Parathyroid adenoma (tissue), 2 donors: ENCODE measurements at regions not wholly inside any gene's neighbourhood (a gene's known extent, or its start where the extent isn't known, plus 50 kb on each side); places are given as distances from the start of the nearest gene placed in this dataset.

ENCODE experiments used
- H2AFZ ChIP-seq: fragments of 300-600 bp; sonication (generic); one replicate; pipeline ENCODE4 v1.7.0; 2017; ENCODE audit warnings: antibody characterized with exemption, mild to moderate bottlenecking
- H3K27ac ChIP-seq: fragments of 300-600 bp; sonication (generic); one replicate; pipeline ENCODE4 v1.7.0; 2017
- H3K27me3 ChIP-seq: fragments of 300-600 bp; sonication (generic); one replicate; pipeline ENCODE4 v1.7.0; 2017; ENCODE audit warnings: low read length; ENCODE audit not compliant: control insufficient read depth, insufficient read depth
- H3K36me3 ChIP-seq: fragments of 300-600 bp; sonication (generic); one replicate; pipeline ENCODE4 v1.7.0; 2017; ENCODE audit warnings: low read length; ENCODE audit not compliant: control insufficient read depth, insufficient read depth
- H3K4me1 ChIP-seq: fragments of 300-600 bp; sonication (generic); one replicate; pipeline ENCODE4 v1.7.0; 2017; ENCODE audit warnings: control low read depth
- H3K4me2 ChIP-seq: fragments of 300-600 bp; sonication (generic); one replicate; pipeline ENCODE4 v1.7.0; 2017; ENCODE audit warnings: low read length
- H3K4me3 ChIP-seq: fragments of 300-600 bp; sonication (generic); one replicate; pipeline ENCODE4 v1.7.0; 2017; ENCODE audit warnings: low read depth, low read length
- H3K79me2 ChIP-seq: fragments of 300-600 bp; sonication (generic); one replicate; pipeline ENCODE4 v1.7.0; 2017; ENCODE audit warnings: control low read depth
- H3K9ac ChIP-seq: fragments of 300-600 bp; sonication (generic); one replicate; pipeline ENCODE4 v1.7.0; 2017; ENCODE audit warnings: mild to moderate bottlenecking
- H3K9me3 ChIP-seq: fragments of 300-600 bp; sonication (generic); one replicate; pipeline ENCODE4 v1.7.0; 2017; ENCODE audit warnings: low read length; ENCODE audit not compliant: control insufficient read depth
- CTCF ChIP-seq: fragments of 300-600 bp; sonication (generic); IDR thresholded peaks from one replicate; pipeline ENCODE4 v1.7.0; 2017; ENCODE audit warnings: antibody characterized with exemption, mild to moderate bottlenecking
- donor health status: primary hyperparathyroidism.

DNA sequence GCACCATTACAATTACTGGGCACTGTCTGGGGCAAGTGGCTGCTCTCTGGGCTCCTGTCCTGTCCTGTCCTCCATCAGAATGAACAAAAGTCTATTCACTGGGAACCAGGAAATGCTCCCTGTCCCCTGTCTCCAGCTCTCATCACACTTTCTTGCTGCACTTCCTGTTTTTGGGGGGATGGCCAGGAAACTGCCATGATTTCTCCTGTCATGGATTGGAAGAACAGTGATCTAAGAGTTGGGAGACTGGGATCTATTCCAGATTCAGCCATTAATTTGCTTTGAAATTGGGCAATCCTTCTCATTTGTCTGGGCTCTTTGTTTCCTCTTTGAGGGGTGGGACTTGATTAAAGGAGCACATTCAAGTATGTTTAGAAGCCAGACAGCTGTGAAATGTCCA, 61.4 kb upstream of the KIRREL3 start:
- Histone ChIP-seq H3K4me3 (no peak overlapping the region), H3K4me2 (no peak overlapping the region), H3K9ac (no peak overlapping the region), H2AFZ (no peak overlapping the region), H3K4me1 (no peaks in the 10 kb centered on the region), H3K9me3 (no peaks in the 10 kb centered on the region), H3K79me2 (no peaks in the 10 kb centered on the region), H3K27me3 (no peaks in the 10 kb centered on the region), H3K27ac (no peak overlapping the region), H3K36me3 (no peaks in the 10 kb centered on the region)
- no peak for TF ChIP-seq CTCF

DNA sequence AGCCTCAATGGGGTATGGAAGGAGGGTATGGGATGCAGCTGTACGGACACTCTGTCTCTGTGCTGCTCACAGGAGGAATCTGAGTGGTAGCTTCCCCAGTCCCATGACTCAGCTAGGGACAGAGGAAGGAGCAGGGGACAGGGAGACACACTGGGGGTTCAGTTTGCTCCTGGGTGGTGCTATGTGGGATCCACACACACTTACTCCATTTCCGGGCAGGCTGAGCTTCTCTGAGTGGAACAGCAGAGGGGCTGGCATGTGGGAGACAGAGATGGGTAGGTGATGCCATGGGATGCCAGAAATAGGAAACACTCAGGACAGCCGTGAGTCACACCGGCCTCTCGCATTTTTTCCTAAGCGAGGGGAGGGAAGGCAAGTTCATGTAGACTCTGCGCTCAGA, 59.2 kb upstream of the KIRREL3 start:
- Histone ChIP-seq H3K4me1 (no peaks in the 10 kb centered on the region), H3K79me2 (no peaks in the 10 kb centered on the region), H3K4me3 (no peak overlapping the region), H3K9ac (no peak overlapping the region), H3K27ac (no peak overlapping the region), H2AFZ (no peak overlapping the region), H3K36me3 (no peaks in the 10 kb centered on the region), H3K4me2 (no peak overlapping the region), H3K27me3 (no peaks in the 10 kb centered on the region), H3K9me3 (no peaks in the 10 kb centered on the region)
- no peak for TF ChIP-seq CTCF

DNA sequence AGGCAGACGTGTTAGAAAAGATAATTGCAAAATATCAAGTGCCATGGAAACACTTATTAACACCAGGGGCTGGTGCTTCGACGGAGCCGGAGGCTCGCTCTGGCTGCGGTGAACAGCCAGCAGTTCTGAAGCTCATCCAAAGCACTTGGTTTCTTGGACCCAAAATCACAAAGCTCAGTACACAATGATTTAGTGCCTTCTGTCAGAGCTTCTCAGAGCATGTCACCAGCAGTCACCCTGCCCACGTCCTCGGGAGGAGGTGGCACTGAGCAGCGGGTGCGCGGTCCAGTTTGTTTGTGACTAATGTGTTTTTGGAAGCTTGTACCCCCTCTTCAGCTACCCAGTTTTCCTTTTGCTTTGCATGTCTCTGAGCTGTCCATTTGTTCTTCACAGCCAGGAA, 58.7 kb upstream of the KIRREL3 start:
- Histone ChIP-seq H3K9ac (no peak overlapping the region), H3K27ac (no peak overlapping the region), H3K4me2 (no peak overlapping the region), H2AFZ (no peak overlapping the region), H3K79me2 (no peaks in the 10 kb centered on the region), H3K4me3 (no peak overlapping the region), H3K9me3 (no peaks in the 10 kb centered on the region), H3K36me3 (no peaks in the 10 kb centered on the region), H3K27me3 (no peaks in the 10 kb centered on the region), H3K4me1 (no peaks in the 10 kb centered on the region)
- TF ChIP-seq CTCF: no peak

DNA sequence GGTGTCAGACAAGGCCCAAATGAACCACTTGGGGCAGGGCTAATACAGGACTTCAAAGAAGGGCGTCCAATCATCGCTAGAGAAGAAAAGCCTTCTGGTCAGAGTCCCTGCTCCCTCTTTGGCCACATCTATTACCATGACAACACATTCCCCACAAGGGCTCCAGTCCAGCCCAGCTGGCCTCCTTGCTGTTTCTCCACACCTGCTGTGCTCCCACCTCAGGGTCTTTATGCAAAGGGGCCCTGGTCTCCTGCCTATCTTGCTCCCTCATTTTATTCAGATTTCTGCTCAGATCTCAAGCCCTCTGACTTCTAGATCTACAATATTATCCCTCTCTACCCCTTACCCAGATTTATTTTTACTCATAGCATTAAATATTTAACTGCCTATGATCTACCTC, 58.0 kb upstream of the KIRREL3 start:
- Histone ChIP-seq H3K4me2 (no peak overlapping the region), H3K36me3 (no peaks in the 10 kb centered on the region), H3K4me1 (no peaks in the 10 kb centered on the region), H3K27ac (no peak overlapping the region), H3K27me3 (no peaks in the 10 kb centered on the region), H3K4me3 (no peak overlapping the region), H3K9me3 (no peaks in the 10 kb centered on the region), H2AFZ (no peak overlapping the region), H3K79me2 (no peaks in the 10 kb centered on the region), H3K9ac (no peak overlapping the region)
- no peak for TF ChIP-seq CTCF

DNA sequence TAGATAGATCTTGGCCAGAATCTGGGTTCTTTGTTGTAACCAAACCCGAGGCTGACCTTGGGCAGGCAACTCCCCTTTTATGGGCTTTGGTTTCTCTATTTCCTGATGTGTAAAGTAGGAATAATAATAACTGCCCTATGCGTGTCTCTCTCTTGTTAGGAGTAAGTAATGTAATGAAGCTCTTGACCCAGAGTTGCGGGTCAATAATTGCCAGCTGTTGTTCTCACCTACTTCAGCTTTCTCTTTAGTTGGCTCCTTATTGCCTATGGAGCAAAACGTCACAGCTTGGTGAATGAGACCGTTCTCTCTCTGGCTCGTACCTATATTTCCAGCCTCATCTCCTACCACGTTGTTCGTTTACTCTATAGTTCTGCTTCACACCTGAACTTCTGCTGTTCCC, 56.6 kb upstream of the KIRREL3 start:
- no peak for TF ChIP-seq CTCF
- no peaks in the 10 kb centered on the region for H3K79me2 ChIP-seq
- no peaks in the 10 kb centered on the region for H3K36me3 ChIP-seq
- no peaks in the 10 kb centered on the region for H3K9me3 ChIP-seq
- H3K4me2 ChIP-seq: no peak overlapping the region
- H3K4me1 ChIP-seq: no peaks in the 10 kb centered on the region
- H2AFZ ChIP-seq: no peak overlapping the region
- H3K4me3 ChIP-seq: no peak overlapping the region
- H3K27me3 ChIP-seq: no peaks in the 10 kb centered on the region
- no peak overlapping the region for H3K9ac ChIP-seq
- no peak overlapping the region for H3K27ac ChIP-seq
